HepG2 (cell line): ENCODE measurements at regions not wholly inside any gene's neighbourhood (a gene's known extent, or its start where the extent isn't known, plus 50 kb on each side); places are given as distances from the start of the nearest gene placed in this dataset.

Experiments used
- ATAC-seq: fragments of 200-7000 bp; cut with Tn5 transposase; 3 replicates; pipeline ENCODE4 v1.9.1; 2020; ENCODE audit warnings: mild to moderate bottlenecking, moderate library complexity
- BruUV-seq: library from RNA; stranded (reverse); fragments of 400-500 nt; replicated peaks from 2 replicates; lab custom pipeline; 2021; lab: Mats Ljungman, UMichigan
- CTCF ChIA-PET: fragments of 300-600 bp; formaldehyde crosslinking; extraction: SDS; loops from one replicate; lab custom pipeline; 2021; ENCODE audit warnings: low total read pairs, inconsistent platforms, low intra/inter-chr PET ratio; lab: Yijun Ruan, JAX
- POLR2A ChIA-PET: fragments of 350-600 bp; sonication (Branson Sonifier 250); formaldehyde crosslinking; loops from one replicate; lab custom pipeline; 2020; ENCODE audit warnings: antibody characterized with exemption, inconsistent platforms; lab: Yijun Ruan, JAX
- DNase-seq: peaks from one replicate; pipeline ENCODE4 v3.0.0-alpha.2; 2015; ENCODE audit warnings: low spot score
- FAIRE-seq: peaks from 3 replicates; lab custom pipeline; 2011; peaks lifted over from hg19 to GRCh38; lab: Jason Lieb, UNC
- H2AFZ ChIP-seq: one replicate; pipeline ENCODE4 v1.6.1; 2011; ENCODE audit warnings: low read length, inconsistent platforms
- H3K27ac ChIP-seq: fragments of 300-600 bp; 3 replicates; pipeline ENCODE4 v1.8.0; 2011; ENCODE audit warnings: mixed run types, mild to moderate bottlenecking, mixed read lengths, low read length, inconsistent platforms; ENCODE audit not compliant: insufficient read depth; ENCODE audit errors: extremely low read length
- H3K27me3 ChIP-seq, 2 experiments: fragments of 200-600 bp in 1 of 2; 2 replicates in 1 of 2; 3 replicates in 1 of 2; pipeline versions ENCODE4 v1.6.0 to v1.8.0; 2011; ENCODE audit warnings: low read length in 2 of 2, mild to moderate bottlenecking in 2 of 2, moderate library complexity in 2 of 2, inconsistent platforms in 1 of 2; ENCODE audit not compliant: insufficient read depth in 2 of 2, control insufficient read depth in 1 of 2
- H3K36me3 ChIP-seq, 2 experiments: fragments of 200-600 bp in 1 of 2; replicated peaks in 1 of 2; 2 replicates in 1 of 2; 3 replicates in 1 of 2; pipeline versions ENCODE4 v1.5.1 to v1.8.0; 2011; ENCODE audit warnings: low read length in 2 of 2, inconsistent platforms in 1 of 2; ENCODE audit not compliant: insufficient read depth in 2 of 2, control insufficient read depth in 1 of 2
- H3K4me1 ChIP-seq: 2 replicates; pipeline ENCODE4 v1.5.1; 2012; ENCODE audit warnings: low read length, inconsistent platforms; ENCODE audit not compliant: insufficient read depth
- H3K4me2 ChIP-seq: 2 replicates; pipeline ENCODE4 v1.6.0; 2011; ENCODE audit warnings: low read depth, low read length, inconsistent platforms
- H3K4me3 ChIP-seq, 3 experiments: fragments of 200-600 bp in 1 of 3; sonication (generic), shearing (Covaris generic) in 1 of 3; replicated peaks in 1 of 3; 2 replicates each; pipeline ENCODE4 v1.5.1; 2011 to 2016; ENCODE audit warnings: low read length in 3 of 3, inconsistent platforms in 2 of 3, low read depth in 2 of 3, mild to moderate bottlenecking in 2 of 3, control low read depth in 1 of 3, mixed read lengths in 1 of 3; ENCODE audit not compliant: insufficient read depth in 1 of 3
- H3K79me2 ChIP-seq: one replicate; pipeline ENCODE4 v1.6.1; 2011; ENCODE audit warnings: low read length, inconsistent platforms; ENCODE audit not compliant: insufficient read depth
- H3K9ac ChIP-seq: 2 replicates; pipeline ENCODE4 v1.6.0; 2011; ENCODE audit warnings: mild to moderate bottlenecking, low read depth, low read length, inconsistent platforms; ENCODE audit not compliant: insufficient read depth
- H3K9me3 ChIP-seq: 2 replicates; pipeline ENCODE4 v1.5.1; 2012; ENCODE audit warnings: mild to moderate bottlenecking, low read length
- H4K20me1 ChIP-seq: 2 replicates; pipeline ENCODE4 v1.6.0; 2011; ENCODE audit warnings: inconsistent platforms, mild to moderate bottlenecking, low read length, moderate library complexity; ENCODE audit not compliant: insufficient read depth
- FOXA1 ChIP-seq, 2 experiments: fragments of 450-650 bp in 1 of 2; sonication (generic) in 1 of 2; formaldehyde crosslinking in 1 of 2; IDR thresholded peaks; 2 replicates each; pipeline versions ENCODE4 v1.4.0 to v1.6.1; 2016 to 2020; ENCODE audit warnings: missing genetic modification reagents in 1 of 2
- SOX13 ChIP-seq, 3 experiments: fragments of 450-650 bp in 1 of 3; sonication (generic) in 1 of 3; formaldehyde crosslinking in 1 of 3; IDR thresholded peaks in 2 of 3; conservative IDR thresholded peaks in 1 of 3; 2 replicates each; pipeline versions ENCODE4 v1.5.0 to v1.6.1; 2016 to 2020; ENCODE audit warnings: antibody characterized with exemption in 1 of 3, mild to moderate bottlenecking in 1 of 3, missing compliant biosample characterization in 1 of 3, missing genetic modification reagents in 1 of 3, moderate library complexity in 1 of 3
- ZNF180 ChIP-seq: sonication (generic); formaldehyde crosslinking; IDR thresholded peaks from 2 replicates; pipeline ENCODE4 v1.4.0; 2020; ENCODE audit warnings: low read depth, missing genetic modification reagents, borderline replicate concordance
- ZNF207 ChIP-seq: fragments of 450-650 bp; IDR thresholded peaks from 2 replicates; pipeline ENCODE4 v1.6.1; 2016; ENCODE audit warnings: antibody characterized with exemption, borderline replicate concordance
- ZNF451 ChIP-seq: sonication (generic); formaldehyde crosslinking; IDR thresholded peaks from 2 replicates; pipeline ENCODE4 v1.5.0; 2020; ENCODE audit warnings: mild to moderate bottlenecking, missing genetic modification reagents
- ZNF652 ChIP-seq: IDR thresholded peaks from 2 replicates; pipeline ENCODE4 v1.6.1; 2016; ENCODE audit warnings: low read depth, borderline replicate concordance
- WGBS: methylation state at CpG from one replicate; pipeline ENCODE4 v1.1.6; 2017; ENCODE audit warnings: low lambda C conversion rate; 5-methylcytosine and 5-hydroxymethylcytosine counted together
- in situ Hi-C: cut with HindIII; loops from 2 replicates; pipeline ENCODE4 v1.10.0; 2017; ENCODE audit warnings: low pct_unique_long_range_greater_than_20kb; ENCODE audit not compliant: extremely low pct_ligation_motif_present
- intact Hi-C: fragments of 100-400 bp; cut with micrococcal nuclease; formaldehyde crosslinking; loops from one replicate; pipeline ENCODE4 v1.10.0; 2022; ENCODE audit not compliant: unreplicated experiment
- TF ChIP-seq, protein P1 (sequence below): sonication (generic); formaldehyde crosslinking; IDR thresholded peaks from 2 replicates; pipeline ENCODE4 v1.4.0; 2020; ENCODE audit warnings: missing genetic modification reagents
- TF ChIP-seq, protein P2 (sequence below): sonication (generic); formaldehyde crosslinking; IDR thresholded peaks from 2 replicates; pipeline ENCODE4 v1.5.1; 2020; ENCODE audit warnings: mild to moderate bottlenecking, missing genetic modification reagents, borderline replicate concordance
- TF ChIP-seq, protein P3 (sequence below): sonication (generic); formaldehyde crosslinking; IDR thresholded peaks from 2 replicates; pipeline ENCODE4 v1.5.0; 2020; ENCODE audit warnings: mild to moderate bottlenecking, missing genetic modification reagents

DNA sequence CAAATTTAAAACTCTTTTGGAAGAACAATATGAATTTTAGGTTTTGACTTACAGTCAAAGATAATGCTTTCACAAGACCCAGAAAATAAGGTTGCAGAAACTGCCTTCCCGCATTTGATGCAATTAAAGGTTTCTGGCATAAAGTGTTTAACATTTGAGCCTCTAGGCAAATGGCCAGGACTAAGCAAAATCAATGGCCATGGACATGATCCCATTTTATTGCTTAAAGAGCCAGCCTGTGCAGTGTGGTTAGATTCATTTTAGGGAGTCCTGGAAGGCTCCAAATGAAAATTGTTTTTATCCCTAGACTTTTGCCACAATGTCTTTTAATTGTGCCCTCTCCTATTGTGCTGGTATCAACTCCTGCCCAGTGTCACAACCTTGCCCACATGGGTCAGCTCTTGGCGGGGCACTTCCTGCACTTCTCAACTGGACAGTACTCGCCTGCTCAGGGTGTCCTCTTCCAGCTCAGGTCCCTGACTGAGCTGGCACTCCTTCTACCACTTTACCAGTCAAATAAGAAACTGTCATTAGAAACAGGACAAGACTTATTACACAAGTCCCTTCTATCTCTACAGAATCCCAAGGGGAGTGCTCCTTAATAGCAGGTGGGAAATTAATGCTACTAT lies 208.4 kb upstream of the NPY2R start (continued):
- TF ChIP-seq, protein P1, sequence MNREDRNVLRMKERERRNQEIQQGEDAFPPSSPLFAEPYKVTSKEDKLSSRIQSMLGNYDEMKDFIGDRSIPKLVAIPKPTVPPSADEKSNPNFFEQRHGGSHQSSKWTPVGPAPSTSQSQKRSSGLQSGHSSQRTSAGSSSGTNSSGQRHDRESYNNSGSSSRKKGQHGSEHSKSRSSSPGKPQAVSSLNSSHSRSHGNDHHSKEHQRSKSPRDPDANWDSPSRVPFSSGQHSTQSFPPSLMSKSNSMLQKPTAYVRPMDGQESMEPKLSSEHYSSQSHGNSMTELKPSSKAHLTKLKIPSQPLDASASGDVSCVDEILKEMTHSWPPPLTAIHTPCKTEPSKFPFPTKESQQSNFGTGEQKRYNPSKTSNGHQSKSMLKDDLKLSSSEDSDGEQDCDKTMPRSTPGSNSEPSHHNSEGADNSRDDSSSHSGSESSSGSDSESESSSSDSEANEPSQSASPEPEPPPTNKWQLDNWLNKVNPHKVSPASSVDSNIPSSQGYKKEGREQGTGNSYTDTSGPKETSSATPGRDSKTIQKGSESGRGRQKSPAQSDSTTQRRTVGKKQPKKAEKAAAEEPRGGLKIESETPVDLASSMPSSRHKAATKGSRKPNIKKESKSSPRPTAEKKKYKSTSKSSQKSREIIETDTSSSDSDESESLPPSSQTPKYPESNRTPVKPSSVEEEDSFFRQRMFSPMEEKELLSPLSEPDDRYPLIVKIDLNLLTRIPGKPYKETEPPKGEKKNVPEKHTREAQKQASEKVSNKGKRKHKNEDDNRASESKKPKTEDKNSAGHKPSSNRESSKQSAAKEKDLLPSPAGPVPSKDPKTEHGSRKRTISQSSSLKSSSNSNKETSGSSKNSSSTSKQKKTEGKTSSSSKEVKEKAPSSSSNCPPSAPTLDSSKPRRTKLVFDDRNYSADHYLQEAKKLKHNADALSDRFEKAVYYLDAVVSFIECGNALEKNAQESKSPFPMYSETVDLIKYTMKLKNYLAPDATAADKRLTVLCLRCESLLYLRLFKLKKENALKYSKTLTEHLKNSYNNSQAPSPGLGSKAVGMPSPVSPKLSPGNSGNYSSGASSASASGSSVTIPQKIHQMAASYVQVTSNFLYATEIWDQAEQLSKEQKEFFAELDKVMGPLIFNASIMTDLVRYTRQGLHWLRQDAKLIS: no peak
- no peak for TF ChIP-seq ZNF451

DNA sequence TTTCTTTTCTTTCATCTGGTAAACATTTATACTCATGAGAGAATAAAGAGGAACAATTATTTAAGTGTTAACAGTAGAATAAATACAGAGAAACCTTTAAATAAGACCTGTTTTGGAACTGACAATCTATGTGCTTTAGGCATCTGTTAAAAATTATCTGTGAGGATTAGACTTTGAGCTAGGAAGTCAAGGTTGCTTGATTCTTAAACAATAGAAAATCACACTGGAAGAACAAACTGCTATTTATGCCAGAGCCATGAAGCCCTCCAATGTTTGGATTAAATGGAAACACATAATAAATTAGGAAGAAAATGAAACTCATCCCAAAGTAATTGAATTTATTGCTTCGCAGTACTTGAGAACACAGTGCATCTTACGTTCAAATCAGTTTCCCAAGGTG lies 207.2 kb upstream of the NPY2R start:
- intact Hi-C loops (no loop called here), in situ Hi-C loops (no loop called here)
- Histone ChIP-seq H3K36me3 (no peaks in the 10 kb centered on the region), H2AFZ (no peak overlapping the region), H3K4me3 (no peak overlapping the region), H3K79me2 (no peaks in the 10 kb centered on the region), H3K27ac (no peak overlapping the region), H4K20me1 (no peaks in the 10 kb centered on the region), H3K9ac (no peak overlapping the region), H3K4me2 (peak overlapping the region; percentile 29; the same call in 1 of the 2 replicates), H3K4me1 (peaks cover 22% of the 10 kb centered on the region), H3K9me3 (no peaks in the 10 kb centered on the region), H3K27me3 (no peaks in the 10 kb centered on the region)
- DNase-seq (peak; percentile 18), ATAC-seq (peak; percentile 73), FAIRE-seq (no peak)
- BruUV-seq: no TSS peak
- CTCF ChIA-PET: no interaction called here
- WGBS: 79% methylated on average over 2 of the region's 2 CpGs
- POLR2A ChIA-PET: no interaction called here
- TF ChIP-seq ZNF207 (no peak), SOX13 (IDR thresholded peaks at IDR 0.05) (no peak), SOX13 (CRISPR knock-in tag; conservative IDR thresholded peaks at IDR 0.05 in 1 of 2, IDR thresholded peaks at IDR 0.05 in 1 of 2) (peak in 1 of 2 experiments; percentile 77; a peak in 2 of 4 replicates), ZNF180 (CRISPR knock-in tag) (no peak), ZNF652 (CRISPR knock-in tag) (no peak), FOXA1 (IDR thresholded peaks at IDR 0.05) (no peak), FOXA1 (CRISPR knock-in tag; IDR thresholded peaks at IDR 0.05) (no peak)
- TF ChIP-seq, protein P2, sequence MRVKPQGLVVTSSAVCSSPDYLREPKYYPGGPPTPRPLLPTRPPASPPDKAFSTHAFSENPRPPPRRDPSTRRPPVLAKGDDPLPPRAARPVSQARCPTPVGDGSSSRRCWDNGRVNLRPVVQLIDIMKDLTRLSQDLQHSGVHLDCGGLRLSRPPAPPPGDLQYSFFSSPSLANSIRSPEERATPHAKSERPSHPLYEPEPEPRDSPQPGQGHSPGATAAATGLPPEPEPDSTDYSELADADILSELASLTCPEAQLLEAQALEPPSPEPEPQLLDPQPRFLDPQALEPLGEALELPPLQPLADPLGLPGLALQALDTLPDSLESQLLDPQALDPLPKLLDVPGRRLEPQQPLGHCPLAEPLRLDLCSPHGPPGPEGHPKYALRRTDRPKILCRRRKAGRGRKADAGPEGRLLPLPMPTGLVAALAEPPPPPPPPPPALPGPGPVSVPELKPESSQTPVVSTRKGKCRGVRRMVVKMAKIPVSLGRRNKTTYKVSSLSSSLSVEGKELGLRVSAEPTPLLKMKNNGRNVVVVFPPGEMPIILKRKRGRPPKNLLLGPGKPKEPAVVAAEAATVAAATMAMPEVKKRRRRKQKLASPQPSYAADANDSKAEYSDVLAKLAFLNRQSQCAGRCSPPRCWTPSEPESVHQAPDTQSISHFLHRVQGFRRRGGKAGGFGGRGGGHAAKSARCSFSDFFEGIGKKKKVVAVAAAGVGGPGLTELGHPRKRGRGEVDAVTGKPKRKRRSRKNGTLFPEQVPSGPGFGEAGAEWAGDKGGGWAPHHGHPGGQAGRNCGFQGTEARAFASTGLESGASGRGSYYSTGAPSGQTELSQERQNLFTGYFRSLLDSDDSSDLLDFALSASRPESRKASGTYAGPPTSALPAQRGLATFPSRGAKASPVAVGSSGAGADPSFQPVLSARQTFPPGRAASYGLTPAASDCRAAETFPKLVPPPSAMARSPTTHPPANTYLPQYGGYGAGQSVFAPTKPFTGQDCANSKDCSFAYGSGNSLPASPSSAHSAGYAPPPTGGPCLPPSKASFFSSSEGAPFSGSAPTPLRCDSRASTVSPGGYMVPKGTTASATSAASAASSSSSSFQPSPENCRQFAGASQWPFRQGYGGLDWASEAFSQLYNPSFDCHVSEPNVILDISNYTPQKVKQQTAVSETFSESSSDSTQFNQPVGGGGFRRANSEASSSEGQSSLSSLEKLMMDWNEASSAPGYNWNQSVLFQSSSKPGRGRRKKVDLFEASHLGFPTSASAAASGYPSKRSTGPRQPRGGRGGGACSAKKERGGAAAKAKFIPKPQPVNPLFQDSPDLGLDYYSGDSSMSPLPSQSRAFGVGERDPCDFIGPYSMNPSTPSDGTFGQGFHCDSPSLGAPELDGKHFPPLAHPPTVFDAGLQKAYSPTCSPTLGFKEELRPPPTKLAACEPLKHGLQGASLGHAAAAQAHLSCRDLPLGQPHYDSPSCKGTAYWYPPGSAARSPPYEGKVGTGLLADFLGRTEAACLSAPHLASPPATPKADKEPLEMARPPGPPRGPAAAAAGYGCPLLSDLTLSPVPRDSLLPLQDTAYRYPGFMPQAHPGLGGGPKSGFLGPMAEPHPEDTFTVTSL (CRISPR knock-in tag): peak; percentile 55; the same call in 1 of the 2 replicates
- TF ChIP-seq, protein P3, sequence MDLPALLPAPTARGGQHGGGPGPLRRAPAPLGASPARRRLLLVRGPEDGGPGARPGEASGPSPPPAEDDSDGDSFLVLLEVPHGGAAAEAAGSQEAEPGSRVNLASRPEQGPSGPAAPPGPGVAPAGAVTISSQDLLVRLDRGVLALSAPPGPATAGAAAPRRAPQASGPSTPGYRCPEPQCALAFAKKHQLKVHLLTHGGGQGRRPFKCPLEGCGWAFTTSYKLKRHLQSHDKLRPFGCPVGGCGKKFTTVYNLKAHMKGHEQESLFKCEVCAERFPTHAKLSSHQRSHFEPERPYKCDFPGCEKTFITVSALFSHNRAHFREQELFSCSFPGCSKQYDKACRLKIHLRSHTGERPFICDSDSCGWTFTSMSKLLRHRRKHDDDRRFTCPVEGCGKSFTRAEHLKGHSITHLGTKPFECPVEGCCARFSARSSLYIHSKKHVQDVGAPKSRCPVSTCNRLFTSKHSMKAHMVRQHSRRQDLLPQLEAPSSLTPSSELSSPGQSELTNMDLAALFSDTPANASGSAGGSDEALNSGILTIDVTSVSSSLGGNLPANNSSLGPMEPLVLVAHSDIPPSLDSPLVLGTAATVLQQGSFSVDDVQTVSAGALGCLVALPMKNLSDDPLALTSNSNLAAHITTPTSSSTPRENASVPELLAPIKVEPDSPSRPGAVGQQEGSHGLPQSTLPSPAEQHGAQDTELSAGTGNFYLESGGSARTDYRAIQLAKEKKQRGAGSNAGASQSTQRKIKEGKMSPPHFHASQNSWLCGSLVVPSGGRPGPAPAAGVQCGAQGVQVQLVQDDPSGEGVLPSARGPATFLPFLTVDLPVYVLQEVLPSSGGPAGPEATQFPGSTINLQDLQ: no peak
